GM13977 (cell line): ENCODE measurements at regions not wholly inside any gene's neighbourhood (a gene's known extent, or its start where the extent isn't known, plus 50 kb on each side); places are given as distances from the start of the nearest gene placed in this dataset.

Experiments
- DNase-seq: peaks from one replicate; pipeline ENCODE4 v3.0.0; 2012; ENCODE audit warnings: low spot score
- in situ Hi-C: fragments of 300-500 bp; cut with MboI; formaldehyde crosslinking; loops from one replicate; pipeline ENCODE4 v1.12.0; 2022; ENCODE audit warnings: low sequenced_read_pairs, low pct_unique_long_range_greater_than_20kb, mixed read lengths, inconsistent platforms; ENCODE audit not compliant: unreplicated experiment
- TF ChIP-seq, protein P1 (sequence below): IDR thresholded peaks from 2 replicates; pipeline ENCODE4 v1.5.1; 2012; ENCODE audit warnings: mild to moderate bottlenecking, control low read depth; ENCODE audit not compliant: insufficient read depth; ENCODE audit errors: extremely low read depth, missing control alignments

DNA sequence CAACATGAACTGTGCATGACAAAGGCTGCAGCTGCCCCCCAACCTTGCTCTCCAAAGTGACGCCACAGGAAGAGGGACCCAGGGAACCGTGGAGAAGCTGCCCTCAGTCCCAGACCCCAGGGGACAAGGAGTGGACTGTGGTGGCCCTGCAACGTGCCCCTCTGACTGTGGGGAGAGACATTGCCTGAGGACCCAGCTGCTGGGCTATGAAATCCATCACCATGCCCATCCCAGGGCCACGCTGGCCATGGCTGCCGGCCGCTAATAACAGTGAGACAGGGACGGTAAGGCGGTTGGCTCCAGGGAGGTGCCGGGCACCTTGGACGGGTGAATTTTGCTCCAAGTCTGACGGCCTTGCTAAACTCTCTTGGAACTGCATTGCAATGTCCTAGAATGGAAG lies 211.3 kb upstream of the HDAC4 start:
- TF ChIP-seq, protein P1, sequence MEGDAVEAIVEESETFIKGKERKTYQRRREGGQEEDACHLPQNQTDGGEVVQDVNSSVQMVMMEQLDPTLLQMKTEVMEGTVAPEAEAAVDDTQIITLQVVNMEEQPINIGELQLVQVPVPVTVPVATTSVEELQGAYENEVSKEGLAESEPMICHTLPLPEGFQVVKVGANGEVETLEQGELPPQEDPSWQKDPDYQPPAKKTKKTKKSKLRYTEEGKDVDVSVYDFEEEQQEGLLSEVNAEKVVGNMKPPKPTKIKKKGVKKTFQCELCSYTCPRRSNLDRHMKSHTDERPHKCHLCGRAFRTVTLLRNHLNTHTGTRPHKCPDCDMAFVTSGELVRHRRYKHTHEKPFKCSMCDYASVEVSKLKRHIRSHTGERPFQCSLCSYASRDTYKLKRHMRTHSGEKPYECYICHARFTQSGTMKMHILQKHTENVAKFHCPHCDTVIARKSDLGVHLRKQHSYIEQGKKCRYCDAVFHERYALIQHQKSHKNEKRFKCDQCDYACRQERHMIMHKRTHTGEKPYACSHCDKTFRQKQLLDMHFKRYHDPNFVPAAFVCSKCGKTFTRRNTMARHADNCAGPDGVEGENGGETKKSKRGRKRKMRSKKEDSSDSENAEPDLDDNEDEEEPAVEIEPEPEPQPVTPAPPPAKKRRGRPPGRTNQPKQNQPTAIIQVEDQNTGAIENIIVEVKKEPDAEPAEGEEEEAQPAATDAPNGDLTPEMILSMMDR, result no peak
- in situ Hi-C loops, result no loop called here
- no peak for DNase-seq

- DNase-seq, result no peak
- TF ChIP-seq, protein P1, result no peak
- in situ Hi-C loops, result no loop called here
These were observed 210.5 kb upstream of the HDAC4 start for GRCh38 chr2:239611222-239611795.

DNA sequence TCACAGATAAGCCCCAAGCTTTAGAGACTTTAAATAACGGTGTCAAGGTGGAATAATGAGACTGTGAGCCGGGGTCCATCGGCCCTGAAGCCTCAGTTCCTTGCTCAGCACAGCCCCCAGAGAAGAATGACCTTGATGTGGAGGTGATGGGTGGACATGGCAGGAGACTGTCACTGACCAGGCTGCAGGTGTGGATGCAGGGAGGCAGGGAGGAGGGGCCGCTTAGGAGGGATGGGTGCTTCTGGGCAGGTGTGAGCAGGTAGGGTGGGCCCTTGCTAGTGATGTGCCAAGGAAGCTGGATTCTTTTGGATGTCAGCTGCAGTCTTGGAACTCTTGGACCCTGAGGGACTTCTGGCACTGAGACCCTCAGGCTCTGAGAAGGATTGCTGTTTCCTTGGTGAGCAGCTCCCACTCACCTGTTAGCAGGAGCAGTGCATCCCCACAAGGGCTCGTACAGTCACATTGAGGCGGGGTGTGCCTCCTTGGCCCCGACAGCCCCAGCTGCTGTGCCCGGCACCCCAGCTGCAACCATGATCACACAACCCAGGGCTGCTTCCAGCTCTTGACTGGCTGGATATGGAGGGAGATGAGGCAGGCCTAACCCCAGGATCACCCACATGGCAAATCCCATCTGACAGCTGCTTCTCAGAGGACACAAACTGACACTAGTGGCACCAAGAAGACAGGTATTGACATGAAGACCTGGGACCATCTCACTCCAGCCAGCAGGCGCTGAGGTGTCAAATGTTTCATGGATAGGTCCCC lies 209.8 kb upstream of the HDAC4 start:
- in situ Hi-C loops, result no loop called here
- TF ChIP-seq, protein P1, result no peak
- no peak for DNase-seq

DNA sequence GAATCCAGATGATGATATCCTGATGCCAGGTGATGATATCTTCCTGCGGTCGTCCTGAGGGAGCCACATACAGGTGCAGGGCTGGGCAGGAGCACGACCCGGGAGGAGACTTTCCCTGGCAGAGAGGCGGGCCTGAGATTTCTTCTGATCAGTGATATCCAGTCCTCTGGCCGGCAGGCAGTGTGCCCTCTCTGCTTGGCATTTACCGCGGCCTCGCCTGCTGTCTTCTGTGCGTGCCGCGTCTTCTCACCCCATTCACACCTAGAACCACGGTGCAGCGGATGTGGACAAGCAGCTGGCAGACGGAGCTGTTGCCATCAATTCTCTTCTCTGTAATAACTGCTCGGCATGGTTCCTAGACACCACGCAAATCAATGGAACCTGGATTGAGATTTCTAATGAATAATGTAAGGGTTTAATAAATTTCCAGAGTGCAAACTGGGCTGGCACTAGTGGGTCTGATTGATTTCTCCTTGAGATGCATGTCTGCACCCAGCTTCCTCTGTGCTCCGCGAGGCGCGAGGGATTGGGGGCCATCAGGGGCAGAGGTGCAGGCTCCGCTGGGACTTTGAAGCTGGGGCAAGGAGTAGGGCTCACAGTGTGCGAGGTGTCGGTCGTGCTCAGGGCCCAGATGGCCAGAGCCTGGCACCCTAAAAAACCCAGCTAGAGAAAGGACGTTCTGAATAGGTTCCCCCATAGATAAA lies 208.9 kb upstream of the HDAC4 start:
- DNase-seq, result no peak
- in situ Hi-C loops, result no loop called here
- TF ChIP-seq, protein P1, result no peak

DNA sequence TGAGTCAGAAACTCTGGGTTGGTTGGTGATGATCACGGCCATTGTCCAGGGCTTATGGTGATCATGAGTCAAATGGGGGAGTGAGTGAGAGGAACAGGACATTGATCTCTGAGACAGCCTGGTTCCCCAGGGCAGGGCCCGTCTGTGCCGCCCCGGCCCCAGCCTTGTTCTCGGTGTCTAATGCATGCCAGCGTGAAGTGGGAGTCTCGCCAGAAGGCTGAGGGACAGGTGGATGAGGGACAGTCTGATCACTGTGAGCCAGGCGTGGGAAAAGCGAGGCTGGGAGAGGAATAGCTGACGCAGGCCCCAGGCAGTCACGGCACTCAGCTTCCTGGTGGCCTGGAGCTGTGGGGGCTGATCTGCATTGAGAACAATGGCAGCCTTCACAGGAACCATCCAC lies 208.3 kb upstream of the HDAC4 start:
- in situ Hi-C loops, result no loop called here
- DNase-seq, result no peak
- TF ChIP-seq, protein P1, result no peak

GRCh38 chr2:239608723-239609122 lies 207.9 kb upstream of the HDAC4 start:
- no peak for DNase-seq
- TF ChIP-seq, protein P1, result no peak
- in situ Hi-C loops, result no loop called here
